ENCODE measurements at regions not wholly inside any gene's neighbourhood (a gene's known extent, or its start where the extent isn't known, plus 50 kb on each side); places are given as distances from the start of the nearest gene placed in this dataset.

DNA sequence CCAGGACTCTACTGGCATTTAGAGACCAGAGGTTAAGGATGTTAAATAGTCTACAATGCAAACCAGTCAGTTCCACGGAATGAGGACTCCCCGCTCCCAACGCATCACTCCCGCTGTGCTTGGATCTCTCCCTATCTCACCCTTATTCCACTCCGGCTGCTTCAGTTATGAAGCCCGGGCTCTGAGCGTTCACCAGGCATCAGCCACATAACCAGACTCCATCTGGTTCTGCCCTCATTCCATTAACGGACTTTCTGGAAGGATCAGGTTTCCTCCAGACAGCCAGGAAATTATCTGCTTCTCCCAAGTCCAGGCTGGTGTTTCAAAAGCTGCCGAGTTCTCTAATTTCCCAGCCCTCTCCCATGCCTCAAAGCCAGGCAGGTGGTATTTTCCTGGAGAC lies 499.3 kb downstream of the GLRX3 start:
- DNase-seq (ENCODE audit: low spot score in 2 of 2) = no peak
- no peaks in the 10 kb centered on the region for H3K27me3 ChIP-seq
- TF ChIP-seq CTCF (IDR thresholded peaks at IDR 0.05) = no peak
- no peaks in the 10 kb centered on the region for H3K36me3 ChIP-seq
- H3K4me3 ChIP-seq = no peak overlapping the region
- H3K9me3 ChIP-seq = no peaks in the 10 kb centered on the region
- intact Hi-C loops (cut with DNase I) = no loop called here
- H3K4me1 ChIP-seq = no peaks in the 10 kb centered on the region
- no peak overlapping the region for H3K27ac ChIP-seq

DNA sequence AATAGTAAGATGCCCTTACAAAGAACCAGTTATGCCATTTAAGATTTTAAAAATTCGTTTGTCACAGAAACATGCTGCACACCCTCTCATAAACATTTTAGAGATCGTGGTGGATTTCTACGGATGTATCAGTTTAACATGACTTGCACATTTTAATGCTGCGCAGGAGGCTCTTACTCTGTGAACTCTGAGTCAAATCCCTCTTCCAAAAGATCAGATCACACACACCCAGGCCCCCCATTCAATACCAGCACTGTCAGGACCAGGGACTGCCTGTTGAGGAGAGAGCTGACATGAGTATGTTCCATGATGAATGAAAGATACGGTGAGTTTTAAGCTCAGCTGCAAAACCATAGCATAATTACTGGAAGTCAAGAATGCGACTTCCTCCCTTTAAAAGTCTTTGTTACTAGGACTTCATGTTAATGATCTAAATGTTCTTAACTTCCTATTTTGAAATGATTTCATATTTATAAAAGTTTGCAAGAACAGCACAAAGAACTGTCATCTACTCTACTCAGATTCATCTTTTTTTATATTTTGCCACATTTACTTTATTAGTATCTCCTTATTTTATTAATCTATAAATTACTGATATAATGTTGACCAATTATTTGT lies 500.2 kb downstream of the GLRX3 start:
- no peaks in the 10 kb centered on the region for H3K4me1 ChIP-seq
- no peaks in the 10 kb centered on the region for H3K27me3 ChIP-seq
- no peak overlapping the region for H3K4me3 ChIP-seq
- TF ChIP-seq CTCF (IDR thresholded peaks at IDR 0.05) = no peak
- no peaks in the 10 kb centered on the region for H3K9me3 ChIP-seq
- no peak overlapping the region for H3K27ac ChIP-seq
- intact Hi-C loops (cut with DNase I) = no loop called here
- DNase-seq (ENCODE audit: low spot score in 2 of 2) = no peak
- no peaks in the 10 kb centered on the region for H3K36me3 ChIP-seq

- H3K4me3 ChIP-seq = no peak overlapping the region
- DNase-seq (ENCODE audit: low spot score in 2 of 2) = no peak
- no peaks in the 10 kb centered on the region for H3K27me3 ChIP-seq
- H3K36me3 ChIP-seq = no peaks in the 10 kb centered on the region
- no peak overlapping the region for H3K27ac ChIP-seq
- no peak for TF ChIP-seq CTCF (IDR thresholded peaks at IDR 0.05)
- intact Hi-C loops (cut with DNase I) = no loop called here
- no peaks in the 10 kb centered on the region for H3K9me3 ChIP-seq
- no peaks in the 10 kb centered on the region for H3K4me1 ChIP-seq
Observed at GRCh38 chr10:130637089-130637676, 501.0 kb downstream of the GLRX3 start.

DNA sequence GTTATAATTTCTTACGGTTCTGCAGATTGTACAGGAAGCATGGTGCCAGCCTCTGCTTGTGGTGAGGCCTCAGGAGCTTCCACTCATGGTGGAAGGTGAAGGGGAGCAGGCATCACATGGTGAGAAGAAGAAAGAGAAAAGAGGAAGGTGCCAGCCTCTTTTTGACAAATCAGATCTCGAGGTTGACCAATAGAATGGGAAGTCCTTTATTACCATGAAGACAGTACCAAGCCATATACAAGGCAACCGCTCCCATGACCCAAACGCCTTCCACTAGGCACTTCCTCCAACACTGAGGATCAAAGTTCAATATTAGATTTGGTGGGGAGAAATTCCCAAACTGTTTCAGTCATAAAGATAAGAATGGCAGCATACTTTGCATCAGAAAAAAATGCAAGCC lies 502.8 kb downstream of the GLRX3 start:
- no peak for TF ChIP-seq CTCF (IDR thresholded peaks at IDR 0.05)
- H3K4me3 ChIP-seq = no peak overlapping the region
- H3K36me3 ChIP-seq = no peaks in the 10 kb centered on the region
- no peaks in the 10 kb centered on the region for H3K4me1 ChIP-seq
- no peaks in the 10 kb centered on the region for H3K9me3 ChIP-seq
- DNase-seq (ENCODE audit: low spot score in 2 of 2) = no peak
- intact Hi-C loops (cut with DNase I) = no loop called here
- H3K27ac ChIP-seq = no peak overlapping the region
- no peaks in the 10 kb centered on the region for H3K27me3 ChIP-seq

DNA sequence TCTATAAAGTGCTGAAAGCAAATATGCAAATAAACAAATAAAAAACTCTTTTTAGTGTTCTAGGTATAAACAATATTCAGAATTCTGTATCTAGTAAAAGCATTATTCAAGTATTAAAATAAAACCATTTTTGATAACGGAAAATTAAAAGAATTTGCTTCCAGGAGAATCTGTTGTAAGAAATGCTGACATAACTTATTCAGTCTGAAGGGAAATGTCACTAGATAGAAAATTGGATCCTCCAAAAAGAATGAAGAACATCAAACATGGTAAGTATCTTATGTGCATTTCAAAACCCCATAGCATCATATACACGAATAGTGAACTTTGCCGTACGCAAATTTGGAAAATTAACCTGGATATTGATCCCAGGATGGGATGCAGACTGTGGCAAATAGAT lies 506.7 kb downstream of the GLRX3 start:
- Histone ChIP-seq H3K27ac (no peak overlapping the region), H3K4me3 (no peak overlapping the region), H3K4me1 (no peaks in the 10 kb centered on the region), H3K36me3 (no peaks in the 10 kb centered on the region), H3K9me3 (no peaks in the 10 kb centered on the region), H3K27me3 (no peaks in the 10 kb centered on the region)
- intact Hi-C loops (cut with DNase I) = no loop called here
- TF ChIP-seq CTCF (IDR thresholded peaks at IDR 0.05) = no peak
- DNase-seq (ENCODE audit: low spot score in 2 of 2) = no peak

- H3K27ac ChIP-seq = no peak overlapping the region
- no peaks in the 10 kb centered on the region for H3K9me3 ChIP-seq
- no peak overlapping the region for H3K4me3 ChIP-seq
- no peaks in the 10 kb centered on the region for H3K4me1 ChIP-seq
- DNase-seq (ENCODE audit: low spot score in 2 of 2) = no peak
- H3K36me3 ChIP-seq = no peaks in the 10 kb centered on the region
- H3K27me3 ChIP-seq = no peaks in the 10 kb centered on the region
- no peak for TF ChIP-seq CTCF (IDR thresholded peaks at IDR 0.05)
- intact Hi-C loops (cut with DNase I) = no loop called here
Observed at GRCh38 chr10:130647341-130647740, 511.1 kb downstream of the GLRX3 start.

Data from ascending aorta (tissue), 2 donors.